Suppressor macrophage (primary cell): ENCODE measurements at regions not wholly inside any gene's neighbourhood (a gene's known extent, or its start where the extent isn't known, plus 50 kb on each side); places are given as distances from the start of the nearest gene placed in this dataset.

ENCODE experiments used
- DNase-seq, 4 experiments: peaks; one replicate each; pipeline ENCODE4 v3.0.0-alpha.2; 2020 to 2022

DNA sequence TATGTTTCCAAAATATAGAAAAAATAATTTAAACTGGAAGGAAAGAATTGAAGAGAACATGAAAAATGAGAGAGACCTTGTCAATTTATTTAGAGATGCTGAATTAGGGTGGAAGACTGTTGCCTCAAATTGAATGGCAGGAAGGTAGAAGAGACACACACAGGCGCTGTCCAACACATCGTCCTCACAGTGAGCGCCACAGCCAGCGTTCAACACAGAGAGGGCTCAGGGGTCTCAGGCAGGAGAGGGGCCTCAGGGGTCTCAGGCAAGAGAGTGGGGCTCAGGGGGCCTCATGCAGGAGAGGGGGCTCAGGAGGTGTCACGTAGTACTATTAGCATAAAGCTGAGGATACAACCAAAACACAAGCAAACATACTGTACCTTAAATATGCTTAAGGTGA, 65.7 kb downstream of the TMEM18 start:
- DNase-seq: no peak

GRCh38 chr2:610491-610890, 66.7 kb downstream of the TMEM18 start:
- DNase-seq: no peak

DNA sequence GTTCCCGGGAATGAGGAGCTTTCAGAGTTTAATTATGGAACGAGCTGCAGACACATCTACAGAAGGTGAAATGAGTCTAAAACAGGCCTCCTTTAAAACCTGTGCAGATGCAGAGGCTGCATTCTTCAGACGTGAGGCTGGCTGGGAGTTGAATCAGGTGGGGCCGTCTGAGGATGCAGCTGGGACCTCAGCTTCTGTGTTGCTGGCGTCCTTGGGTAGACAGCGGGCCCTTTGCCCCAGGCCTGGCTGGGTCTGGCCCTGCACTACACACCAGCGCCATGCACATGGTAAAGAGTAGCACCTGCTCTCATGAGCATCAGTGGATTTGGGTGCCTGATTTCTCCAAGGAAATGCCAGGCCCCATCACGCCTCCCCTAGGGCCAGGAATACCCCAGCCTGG, 67.3 kb downstream of the TMEM18 start:
- no peak for DNase-seq

- DNase-seq: no peak
These were observed 67.8 kb downstream of the TMEM18 start for GRCh38 chr2:609449-609848.

DNA sequence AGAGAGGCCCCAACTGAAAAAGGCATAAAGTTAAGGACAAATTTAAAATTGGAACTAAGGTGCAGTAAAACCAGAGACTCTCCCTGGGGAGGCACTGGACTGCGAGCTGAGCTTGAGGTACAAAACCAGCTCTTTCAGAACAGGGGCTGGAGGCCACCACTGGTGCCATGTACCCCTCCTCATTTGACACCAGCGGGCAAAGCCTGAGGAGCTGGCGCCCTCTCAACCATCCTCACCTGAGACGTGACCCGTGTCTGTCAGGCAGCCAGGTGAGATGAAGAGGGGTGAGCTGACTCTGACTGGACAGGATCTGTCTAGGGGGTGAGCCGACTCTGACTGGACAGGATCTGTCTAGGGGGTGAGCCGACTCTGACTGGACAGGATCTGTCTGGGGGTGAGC, 68.5 kb downstream of the TMEM18 start:
- DNase-seq: no peak

DNA sequence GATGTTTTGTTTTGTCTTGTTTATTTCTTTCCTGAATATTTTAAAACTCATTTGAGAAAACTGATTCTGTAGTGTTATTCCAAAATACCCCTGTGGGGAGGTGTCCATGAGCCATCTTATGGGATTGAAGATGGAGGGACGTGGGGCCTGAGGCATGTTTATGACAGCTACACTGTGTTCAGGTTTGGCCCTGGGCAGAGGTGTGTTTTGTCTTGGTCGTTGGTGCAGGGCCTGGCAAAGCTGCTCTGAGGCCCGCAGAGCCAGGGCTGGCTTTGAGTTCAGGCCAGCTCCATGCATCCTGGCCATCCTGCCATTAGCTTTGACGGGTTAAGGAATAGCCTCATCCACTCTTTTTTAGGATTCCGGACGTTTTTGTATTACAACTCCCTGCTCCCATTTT, 68.9 kb downstream of the TMEM18 start:
- DNase-seq: no peak

DNA sequence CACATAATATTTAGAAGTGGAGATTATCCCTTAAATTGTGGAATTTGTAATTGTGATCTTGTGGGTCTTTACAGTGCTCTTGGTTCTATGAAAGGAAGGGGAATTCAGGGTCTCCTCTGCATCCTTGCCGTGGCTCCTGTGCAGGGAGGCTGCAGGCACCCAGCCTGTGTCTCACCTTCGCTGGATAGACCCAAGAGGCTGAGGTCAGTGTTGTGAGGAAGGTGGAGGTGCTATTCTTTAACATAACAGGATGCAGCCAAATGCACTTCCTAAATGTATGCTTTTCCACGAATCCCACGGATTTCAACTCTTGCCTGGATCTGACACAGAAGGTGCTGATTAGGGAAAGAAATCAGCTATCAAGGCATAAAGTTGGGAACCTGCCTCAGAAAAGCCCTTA, 69.5 kb downstream of the TMEM18 start:
- DNase-seq: no peak

- no peak for DNase-seq
These were observed 70.0 kb downstream of the TMEM18 start for GRCh38 chr2:607172-607571.

GRCh38 chr2:605674-606608, 71.3 kb downstream of the TMEM18 start:
- DNase-seq: no peak

DNA sequence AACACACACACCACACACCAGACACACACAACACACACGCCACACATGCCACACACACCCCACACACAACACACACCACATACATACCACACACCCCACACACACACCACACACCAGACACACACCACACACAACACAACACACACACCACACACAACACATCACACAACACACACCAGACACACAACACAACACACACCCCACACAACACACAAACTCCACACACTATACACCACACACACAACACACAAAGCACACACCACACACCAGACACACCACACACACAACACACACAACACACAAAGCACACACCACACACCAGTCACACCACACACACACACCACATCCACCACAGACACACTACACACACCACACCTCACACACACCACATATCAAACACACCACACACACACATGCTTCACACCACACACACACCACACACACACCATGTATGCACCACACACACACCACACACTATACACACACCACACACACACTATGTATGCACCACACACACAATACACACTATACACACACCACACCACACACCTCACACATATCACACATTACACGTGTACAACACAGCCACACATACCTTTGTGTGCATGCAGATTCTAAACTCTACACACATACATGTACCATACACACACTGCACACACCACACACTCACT, 72.2 kb downstream of the TMEM18 start:
- no peak for DNase-seq

DNA sequence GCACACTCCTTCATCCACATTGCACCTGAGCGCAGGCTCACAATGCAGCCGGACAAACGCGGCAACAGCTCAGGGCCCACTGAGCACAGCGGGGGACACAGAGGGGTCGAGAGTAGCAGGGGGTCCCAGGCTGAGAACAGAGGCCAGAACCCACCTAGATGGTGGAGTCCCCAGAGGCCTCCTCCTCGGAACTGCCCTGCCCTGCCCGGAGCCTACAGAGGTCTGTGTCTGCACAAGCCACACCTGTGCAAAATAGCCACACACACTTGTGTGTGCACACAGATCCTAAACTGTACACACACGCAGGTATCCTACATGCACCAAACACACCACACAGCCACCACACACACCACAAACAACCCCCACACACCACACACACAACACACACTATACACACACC, 72.8 kb downstream of the TMEM18 start:
- no peak for DNase-seq

DNA sequence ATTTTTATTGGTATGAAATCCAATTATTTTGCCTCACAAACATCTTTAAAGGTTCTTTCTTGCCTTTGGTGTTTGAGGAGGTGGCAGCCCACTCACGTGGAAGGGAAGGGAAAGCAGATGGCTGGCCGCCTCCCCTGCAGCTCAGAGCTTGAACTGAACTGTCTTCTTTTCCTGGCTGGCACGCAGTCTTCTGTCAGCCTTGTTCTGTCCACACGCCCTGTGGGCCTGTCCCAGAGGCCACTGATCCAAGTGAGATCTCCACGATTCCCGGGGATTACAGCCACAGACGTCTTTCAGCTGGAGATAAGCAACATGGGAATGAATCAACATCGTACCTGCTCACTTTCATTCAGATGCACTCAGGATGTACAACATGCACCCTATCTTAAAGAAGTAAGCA, 73.3 kb downstream of the TMEM18 start:
- no peak for DNase-seq

DNA sequence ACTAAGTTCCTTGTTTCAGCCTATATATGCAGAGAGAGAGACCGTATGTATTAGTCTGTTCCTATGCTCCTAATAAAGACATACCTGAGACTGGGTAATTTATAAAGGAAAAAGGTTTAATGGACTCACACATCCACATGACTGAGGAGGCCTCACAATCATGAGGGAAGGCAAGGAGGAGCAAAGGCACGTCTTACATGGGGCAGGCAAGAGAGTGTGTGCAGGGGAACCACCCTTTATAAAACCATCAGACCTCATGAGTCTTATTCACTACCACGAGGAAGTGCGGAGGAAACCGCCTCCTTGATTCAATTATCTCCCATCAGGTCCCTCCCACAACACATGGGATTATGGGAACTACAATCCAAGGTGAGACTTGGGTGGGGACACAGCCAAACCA, 73.8 kb downstream of the TMEM18 start:
- DNase-seq: peak in 1 of 4 experiments; percentile 7

GRCh38 chr2:602571-603359, 74.4 kb downstream of the TMEM18 start:
- DNase-seq: no peak

GRCh38 chr2:601806-602455, 75.3 kb downstream of the TMEM18 start:
- no peak for DNase-seq

DNA sequence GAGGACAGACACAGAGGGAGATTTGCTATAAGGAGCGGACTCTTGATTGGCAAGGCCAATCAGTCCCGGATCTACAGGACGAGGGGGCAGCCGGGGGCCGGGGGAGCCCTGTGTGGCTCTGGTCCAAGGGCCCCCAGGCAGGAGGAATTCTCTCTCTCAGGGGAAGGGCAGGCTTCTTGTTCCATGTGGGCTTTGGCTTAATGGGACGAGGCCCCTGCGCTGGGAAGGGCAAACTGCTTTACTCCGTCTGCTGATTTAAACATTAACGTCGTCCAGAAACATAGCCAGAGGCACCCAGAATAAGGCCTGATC, 75.9 kb downstream of the TMEM18 start:
- no peak for DNase-seq

DNA sequence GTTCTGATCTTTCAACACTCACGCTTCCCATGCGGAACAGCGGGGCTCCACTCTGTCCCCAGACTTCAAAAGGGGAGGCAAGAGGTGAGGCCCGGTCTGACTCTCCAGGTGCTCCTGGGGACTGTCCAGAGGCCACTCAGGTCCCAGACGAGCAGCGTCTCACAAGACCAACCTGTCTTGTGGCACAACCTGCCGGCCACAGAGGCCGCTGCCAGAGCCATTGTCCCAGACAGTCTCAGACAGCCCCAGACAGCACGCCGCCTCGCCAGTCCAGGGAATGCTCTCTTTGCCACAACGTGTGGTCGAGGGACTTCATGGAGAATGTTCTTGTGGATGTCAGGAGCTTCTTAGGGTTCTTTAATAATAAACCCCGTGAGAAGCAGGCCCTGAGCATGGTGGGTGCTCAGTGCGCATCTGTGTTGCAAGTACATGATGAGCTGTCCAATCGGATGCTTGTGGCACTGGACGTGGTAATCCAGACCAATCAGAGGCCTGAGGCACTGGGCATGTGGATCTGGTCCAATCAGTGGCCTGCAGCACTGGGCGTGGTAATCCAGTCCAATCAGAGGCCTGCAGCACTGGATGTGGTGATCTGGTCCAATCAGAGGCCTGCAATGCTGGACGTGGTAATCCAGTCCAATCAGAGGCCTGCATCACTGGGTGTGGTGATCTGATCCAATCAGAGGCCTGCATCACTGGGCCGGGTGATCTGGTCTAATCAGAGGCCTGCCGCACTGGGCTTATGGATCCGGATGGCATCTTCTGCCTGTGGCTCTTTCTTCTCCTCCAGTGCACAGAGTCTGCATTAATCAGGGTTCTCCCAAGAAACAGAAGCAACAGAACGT, 76.4 kb downstream of the TMEM18 start:
- DNase-seq: no peak

- no peak for DNase-seq
These were observed 77.6 kb downstream of the TMEM18 start for GRCh38 chr2:599601-600000.

DNA sequence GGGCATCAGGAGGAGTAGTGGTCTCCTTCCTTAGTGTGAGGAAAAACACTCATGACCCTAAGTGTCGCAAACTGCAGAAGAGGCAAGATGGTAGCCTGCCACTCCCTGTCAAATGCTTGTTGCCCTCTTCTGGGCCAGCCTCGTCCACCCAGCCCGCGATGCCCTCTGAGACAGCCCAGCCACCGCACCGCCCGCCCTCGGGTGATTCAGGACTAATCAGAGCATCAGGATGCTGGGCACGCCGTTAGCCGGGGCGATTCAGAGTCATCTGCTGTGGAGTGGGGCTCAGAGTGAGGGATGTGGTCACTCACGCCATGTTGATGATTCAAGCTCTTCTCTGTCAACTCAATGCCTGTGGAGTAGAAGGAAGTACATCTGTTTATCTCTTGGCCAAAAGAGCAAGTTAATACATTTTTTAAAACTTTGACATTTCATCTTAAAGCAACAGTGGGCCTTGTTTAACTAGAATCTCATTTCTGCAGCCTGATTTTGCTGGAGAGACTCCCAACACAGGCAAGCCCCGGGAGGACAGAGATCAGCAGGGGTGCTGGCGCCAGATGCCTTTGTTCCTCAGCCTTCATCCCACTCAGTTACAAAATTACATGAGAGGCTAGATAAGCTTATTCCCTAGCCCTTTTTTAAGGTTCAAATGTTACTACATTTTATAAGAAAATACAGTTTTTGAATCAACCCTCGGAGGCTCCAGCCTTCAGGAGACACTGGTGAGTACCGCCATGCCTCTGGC, 79.0 kb downstream of the TMEM18 start:
- DNase-seq: no peak

DNA sequence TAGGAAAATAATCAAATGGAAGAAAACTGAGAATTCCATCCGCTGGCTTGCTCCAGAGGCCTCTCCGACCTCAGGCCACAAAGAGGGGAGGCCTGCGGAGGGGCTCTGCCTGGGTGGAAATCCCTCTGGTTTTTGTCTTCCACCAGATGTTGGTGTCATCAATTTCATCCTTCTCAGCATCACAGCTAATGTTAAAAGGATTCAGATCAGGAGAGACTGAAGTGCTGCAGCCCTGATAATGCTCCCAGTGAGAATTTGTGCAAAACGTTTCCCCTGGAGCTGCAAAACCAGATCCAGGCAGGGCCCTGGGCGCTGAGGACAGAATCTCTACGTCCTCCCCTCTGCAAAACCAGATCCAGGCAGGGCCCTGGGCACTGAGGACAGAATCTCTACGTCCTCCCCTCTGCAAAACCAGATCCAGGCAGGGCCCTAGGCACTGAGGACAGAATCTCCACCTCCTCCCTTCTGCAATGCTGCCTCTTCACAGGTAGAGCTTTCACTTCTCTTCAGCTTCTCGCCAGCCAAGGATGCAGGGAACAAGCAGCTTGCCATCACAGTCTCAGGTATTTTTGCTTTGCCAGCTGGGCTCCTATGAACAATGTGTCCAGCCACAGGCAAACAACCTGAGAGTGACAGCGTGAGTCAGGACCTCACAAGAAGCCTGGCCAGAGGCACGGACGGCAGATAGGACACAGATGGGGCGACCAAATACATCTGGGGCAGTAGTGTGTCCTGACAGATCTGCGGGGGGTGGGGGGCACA, 81.2 kb downstream of the TMEM18 start:
- no peak for DNase-seq
